ENCODE measurements at regions not wholly inside any gene's neighbourhood (a gene's known extent, or its start where the extent isn't known, plus 50 kb on each side); places are given as distances from the start of the nearest gene placed in this dataset.

DNA sequence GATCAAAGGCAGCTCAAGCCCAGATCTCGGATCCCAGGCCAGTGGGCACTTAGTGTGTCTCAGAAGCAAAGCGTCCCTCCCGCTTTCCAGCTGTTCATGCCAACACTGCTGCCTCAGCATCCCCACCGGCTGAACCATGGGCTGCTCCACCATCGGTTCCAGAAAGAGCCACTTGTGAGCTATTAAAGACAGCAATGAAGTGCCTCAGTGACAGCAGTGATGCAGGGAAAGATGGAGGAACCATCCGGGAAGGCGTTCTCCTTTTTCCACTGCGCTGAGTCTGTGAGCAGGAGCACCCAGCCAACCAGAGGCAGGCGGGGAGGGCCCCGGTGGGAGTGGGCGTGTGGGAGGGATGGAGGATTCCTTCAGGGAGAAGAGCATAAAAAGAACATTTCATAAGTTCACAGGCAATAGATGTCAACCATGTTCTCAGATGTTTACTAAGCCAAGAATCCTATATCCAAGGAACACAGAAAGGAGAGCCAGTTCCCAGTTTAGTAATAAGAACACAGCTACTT lies 96.2 kb upstream of the MKI67 start:
- TF ChIP-seq TAF1 (IDR thresholded peaks at IDR 0.05; ENCODE audit: low read depth, low read length) (no peak), POU2F2 (IDR thresholded peaks at IDR 0.05; ENCODE audit: low read depth, low read length) (no peak), SPI1 (IDR thresholded peaks at IDR 0.05; ENCODE audit: low read depth, low read length) (no peak), POLR2A (IDR thresholded peaks at IDR 0.05; ENCODE audit: low read depth, low read length) (no peak), POLR2AphosphoS5 (IDR thresholded peaks at IDR 0.05; ENCODE audit: low read depth, low read length) (no peak)

Measured in GM12891 (cell line).